K562 (cell line): ENCODE measurements at regions not wholly inside any gene's neighbourhood (a gene's known extent, or its start where the extent isn't known, plus 50 kb on each side); places are given as distances from the start of the nearest gene placed in this dataset.

ENCODE experiments used
- ARNT ChIP-seq, 2 experiments: fragments of 450-650 bp; IDR thresholded peaks; 2 replicates each; pipeline ENCODE4 v1.6.1; 2016; ENCODE audit warnings: mild to moderate bottlenecking in 1 of 2
- ATF1 ChIP-seq, 2 experiments: fragments of 450-650 bp in 1 of 2; IDR thresholded peaks; 2 replicates each; pipeline ENCODE4 v1.6.1; 2016; ENCODE audit warnings: missing compliant biosample characterization in 1 of 2, missing genetic modification characterization in 1 of 2
- ATF7 ChIP-seq: fragments of 450-650 bp; IDR thresholded peaks from 2 replicates; pipeline ENCODE4 v1.7.1; 2014; ENCODE audit warnings: mild to moderate bottlenecking, moderate library complexity
- BCOR ChIP-seq: fragments of 450-650 bp; IDR thresholded peaks from 2 replicates; pipeline ENCODE4 v1.6.1; 2016
- CCAR2 ChIP-seq: fragments of 200-400 bp; formaldehyde crosslinking; IDR thresholded peaks from 2 replicates; pipeline ENCODE4 v1.6.1; 2017; ENCODE audit warnings: mild to moderate bottlenecking, low read depth, low read length
- ETV5 ChIP-seq: sonication (generic); formaldehyde crosslinking; IDR thresholded peaks from 2 replicates; pipeline ENCODE4 v1.4.0; 2020; ENCODE audit warnings: low read depth, mild to moderate bottlenecking, missing genetic modification reagents
- FOXA3 ChIP-seq, 2 experiments: fragments of 450-650 bp in 1 of 2; sonication (generic) in 1 of 2; formaldehyde crosslinking; IDR thresholded peaks in 1 of 2; conservative IDR thresholded peaks in 1 of 2; 2 replicates each; pipeline versions ENCODE4 v1.4.0 to v1.8.0; 2020 to 2022; ENCODE audit warnings: mild to moderate bottlenecking in 2 of 2, missing genetic modification reagents in 1 of 2
- HDAC3 ChIP-seq: fragments of 450-650 bp; IDR thresholded peaks from 2 replicates; pipeline ENCODE4 v1.6.1; 2018; ENCODE audit warnings: borderline replicate concordance, mild to moderate bottlenecking, moderate library complexity; ENCODE audit not compliant: partially characterized antibody
- HLTF ChIP-seq: fragments of 450-650 bp; IDR thresholded peaks from 2 replicates; pipeline ENCODE4 v1.6.1; 2016
- KAT8 ChIP-seq: fragments of 450-650 bp; IDR thresholded peaks from 2 replicates; pipeline ENCODE4 v1.6.1; 2016; ENCODE audit warnings: low read depth, mild to moderate bottlenecking
- KDM5B ChIP-seq: fragments of 200-600 bp; sonication (generic); IDR thresholded peaks from 2 replicates; pipeline ENCODE4 v1.6.1; 2012; ENCODE audit warnings: low read depth, mild to moderate bottlenecking, moderate library complexity, low read length, control low read depth, inconsistent platforms; ENCODE audit not compliant: insufficient replicate concordance
- L3MBTL2 ChIP-seq: fragments of 450-650 bp; IDR thresholded peaks from 2 replicates; pipeline ENCODE4 v1.6.1; 2016; ENCODE audit warnings: mild to moderate bottlenecking, moderate library complexity
- MTA1 ChIP-seq: fragments of 450-650 bp; IDR thresholded peaks from 2 replicates; pipeline ENCODE4 v1.6.1; 2017; ENCODE audit warnings: borderline replicate concordance
- MTA2 ChIP-seq: fragments of 450-650 bp; IDR thresholded peaks from 2 replicates; pipeline ENCODE4 v1.6.1; 2016; ENCODE audit warnings: low read depth
- NR2C2 ChIP-seq, 2 experiments: fragments of 200-800 bp in 1 of 2; sonication (Bioruptor generic) in 1 of 2; sonication (generic) in 1 of 2; formaldehyde crosslinking in 1 of 2; IDR thresholded peaks; 2 replicates each; pipeline versions ENCODE4 v1.6.1 to v1.8.0; 2016 to 2022; ENCODE audit warnings: mild to moderate bottlenecking in 1 of 2, missing compliant biosample characterization in 1 of 2, missing genetic modification characterization in 1 of 2, missing genetic modification reagents in 1 of 2
- SMC3 ChIP-seq: conservative IDR thresholded peaks from 2 replicates; pipeline ENCODE4 v1.6.1; 2011; ENCODE audit warnings: low read depth, low read length, improper control_type of control experiment; ENCODE audit not compliant: insufficient read depth
- TCF7 ChIP-seq: sonication (generic); IDR thresholded peaks from 2 replicates; pipeline ENCODE4 v1.6.1; 2016; ENCODE audit warnings: antibody characterized with exemption, borderline replicate concordance
- TCF7L2 ChIP-seq: fragments of 150-350 bp; IDR thresholded peaks from 2 replicates; pipeline ENCODE4 v1.6.1; 2016; ENCODE audit warnings: low read depth, mild to moderate bottlenecking, low read length, moderate library complexity
- ZNF431 ChIP-seq: sonication (generic); formaldehyde crosslinking; IDR thresholded peaks from 2 replicates; pipeline ENCODE4 v1.8.0; 2022; ENCODE audit warnings: mild to moderate bottlenecking, missing genetic modification reagents
- ZNF589 ChIP-seq: fragments of 200-800 bp; sonication (Bioruptor generic); IDR thresholded peaks from 2 replicates; pipeline ENCODE4 v1.6.1; 2016; ENCODE audit warnings: low read depth, missing genetic modification characterization, missing compliant biosample characterization
- ZNF766 ChIP-seq: fragments of 200-800 bp; sonication (Bioruptor generic); conservative IDR thresholded peaks from 2 replicates; pipeline ENCODE4 v1.6.1; 2016; ENCODE audit warnings: missing genetic modification characterization, missing compliant biosample characterization
- TF ChIP-seq, protein P1 (sequence below): fragments of 250-450 bp; sonication (Bioruptor Pico); IDR thresholded peaks from 2 replicates; pipeline ENCODE4 v1.4.0; 2020; ENCODE audit warnings: mild to moderate bottlenecking, moderate library complexity, borderline replicate concordance
- TF ChIP-seq, protein P2 (sequence below): sonication (generic); formaldehyde crosslinking; IDR thresholded peaks from 2 replicates; pipeline ENCODE4 v1.8.1; 2022; ENCODE audit warnings: missing genetic modification reagents
- TF ChIP-seq, protein P3 (sequence below), 2 experiments: IDR thresholded peaks; 2 replicates each; pipeline ENCODE4 v1.6.1; 2011; ENCODE audit warnings: borderline replicate concordance in 1 of 2, control low read depth in 1 of 2, low read depth in 1 of 2, low read length in 1 of 2, mild to moderate bottlenecking in 1 of 2, mixed read lengths in 1 of 2, moderate library complexity in 1 of 2; ENCODE audit not compliant: insufficient read depth in 1 of 2, insufficient read length in 1 of 2, poor library complexity in 1 of 2, severe bottlenecking in 1 of 2; ENCODE audit errors: extremely low read depth in 1 of 2

- TF ChIP-seq KDM5B (peak; percentile 21), TCF7L2 (peak; percentile 63; the same call in 1 of the 2 replicates), TCF7 (0 out of 2 replicates have a peak, but pooled peaks have one; percentile 38), ATF1 (CRISPR knock-in tag; IDR thresholded peaks at IDR 0.05) (no peak), ATF1 (tag; IDR thresholded peaks at IDR 0.05) (peak; percentile 64), ZNF766 (CRISPR knock-in tag) (peak; percentile 89), FOXA3 (CRISPR knock-in tag; conservative IDR thresholded peaks at IDR 0.05 in 1 of 2, IDR thresholded peaks at IDR 0.05 in 1 of 2) (peak; percentile 92 to 99), MTA1 (0 out of 2 replicates have a peak, but pooled peaks have one; percentile 42), ARNT (IDR thresholded peaks at IDR 0.05) (peak; percentile 41 to 91; a peak in 3 of 4 replicates), MTA2 (peak; percentile 95), SMC3 (0 out of 2 replicates have a peak, but pooled peaks have one; percentile 23), HDAC3 (peak; percentile 78), NR2C2 (CRISPR knock-in tag; IDR thresholded peaks at IDR 0.05) (no peak), NR2C2 (tag; IDR thresholded peaks at IDR 0.05) (peak; percentile 22; the same call in 1 of the 2 replicates), CCAR2 (no peak; the same call in 1 of the 2 replicates), ZNF431 (CRISPR knock-in tag) (peak; percentile 62; the same call in 1 of the 2 replicates), KAT8 (no peak), ATF7 (peak; percentile 85; the same call in 1 of the 2 replicates), ETV5 (CRISPR knock-in tag) (peak; percentile 62), BCOR (peak; percentile 85), L3MBTL2 (peak; percentile 34; the same call in 1 of the 2 replicates), ZNF589 (CRISPR knock-in tag) (peak; percentile 86), HLTF (peak; percentile 79; the same call in 1 of the 2 replicates)
- TF ChIP-seq, protein P1, sequence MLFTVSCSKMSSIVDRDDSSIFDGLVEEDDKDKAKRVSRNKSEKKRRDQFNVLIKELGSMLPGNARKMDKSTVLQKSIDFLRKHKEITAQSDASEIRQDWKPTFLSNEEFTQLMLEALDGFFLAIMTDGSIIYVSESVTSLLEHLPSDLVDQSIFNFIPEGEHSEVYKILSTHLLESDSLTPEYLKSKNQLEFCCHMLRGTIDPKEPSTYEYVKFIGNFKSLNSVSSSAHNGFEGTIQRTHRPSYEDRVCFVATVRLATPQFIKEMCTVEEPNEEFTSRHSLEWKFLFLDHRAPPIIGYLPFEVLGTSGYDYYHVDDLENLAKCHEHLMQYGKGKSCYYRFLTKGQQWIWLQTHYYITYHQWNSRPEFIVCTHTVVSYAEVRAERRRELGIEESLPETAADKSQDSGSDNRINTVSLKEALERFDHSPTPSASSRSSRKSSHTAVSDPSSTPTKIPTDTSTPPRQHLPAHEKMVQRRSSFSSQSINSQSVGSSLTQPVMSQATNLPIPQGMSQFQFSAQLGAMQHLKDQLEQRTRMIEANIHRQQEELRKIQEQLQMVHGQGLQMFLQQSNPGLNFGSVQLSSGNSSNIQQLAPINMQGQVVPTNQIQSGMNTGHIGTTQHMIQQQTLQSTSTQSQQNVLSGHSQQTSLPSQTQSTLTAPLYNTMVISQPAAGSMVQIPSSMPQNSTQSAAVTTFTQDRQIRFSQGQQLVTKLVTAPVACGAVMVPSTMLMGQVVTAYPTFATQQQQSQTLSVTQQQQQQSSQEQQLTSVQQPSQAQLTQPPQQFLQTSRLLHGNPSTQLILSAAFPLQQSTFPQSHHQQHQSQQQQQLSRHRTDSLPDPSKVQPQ = no peak
- TF ChIP-seq, protein P2, sequence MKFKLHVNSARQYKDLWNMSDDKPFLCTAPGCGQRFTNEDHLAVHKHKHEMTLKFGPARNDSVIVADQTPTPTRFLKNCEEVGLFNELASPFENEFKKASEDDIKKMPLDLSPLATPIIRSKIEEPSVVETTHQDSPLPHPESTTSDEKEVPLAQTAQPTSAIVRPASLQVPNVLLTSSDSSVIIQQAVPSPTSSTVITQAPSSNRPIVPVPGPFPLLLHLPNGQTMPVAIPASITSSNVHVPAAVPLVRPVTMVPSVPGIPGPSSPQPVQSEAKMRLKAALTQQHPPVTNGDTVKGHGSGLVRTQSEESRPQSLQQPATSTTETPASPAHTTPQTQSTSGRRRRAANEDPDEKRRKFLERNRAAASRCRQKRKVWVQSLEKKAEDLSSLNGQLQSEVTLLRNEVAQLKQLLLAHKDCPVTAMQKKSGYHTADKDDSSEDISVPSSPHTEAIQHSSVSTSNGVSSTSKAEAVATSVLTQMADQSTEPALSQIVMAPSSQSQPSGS (CRISPR knock-in tag) = no peak
- TF ChIP-seq, protein P3, sequence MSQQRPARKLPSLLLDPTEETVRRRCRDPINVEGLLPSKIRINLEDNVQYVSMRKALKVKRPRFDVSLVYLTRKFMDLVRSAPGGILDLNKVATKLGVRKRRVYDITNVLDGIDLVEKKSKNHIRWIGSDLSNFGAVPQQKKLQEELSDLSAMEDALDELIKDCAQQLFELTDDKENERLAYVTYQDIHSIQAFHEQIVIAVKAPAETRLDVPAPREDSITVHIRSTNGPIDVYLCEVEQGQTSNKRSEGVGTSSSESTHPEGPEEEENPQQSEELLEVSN (IDR thresholded peaks at IDR 0.05; ENCODE audit: borderline replicate concordance in 1 of 2, extremely low read depth in 1 of 2, insufficient read depth in 1 of 2, insufficient read length in 1 of 2, low read depth in 1 of 2, low read length in 1 of 2, poor library complexity in 1 of 2, severe bottlenecking in 1 of 2) = no peak
Observed at GRCh38 chr7:138243430-138243829, 167.2 kb downstream of the AKR1D1 start (continued).
